ENCODE measurements at regions not wholly inside any gene's neighbourhood (a gene's known extent, or its start where the extent isn't known, plus 50 kb on each side); places are given as distances from the start of the nearest gene placed in this dataset.
"Not testable (repeated sequence)": the region's sequence is repeated elsewhere in the genome, so short reads cannot be mapped to it uniquely, and the experiment has no call there.

GRCh38 chr10:57336865-57337264 is 930.8 kb downstream of the IPMK start:
- no peak for DNase-seq

GRCh38 chr10:57336341-57336740 is 931.4 kb downstream of the IPMK start:
- DNase-seq: no peak

GRCh38 chr10:57334523-57334922 is 933.2 kb downstream of the IPMK start:
- no peak for DNase-seq

- DNase-seq: no peak
Observed at GRCh38 chr10:57333880-57334279, 933.8 kb downstream of the IPMK start.

GRCh38 chr10:57321400-57321854 is 946.3 kb downstream of the IPMK start:
- DNase-seq: not testable (repeated sequence)

GRCh38 chr10:57320416-57320815 is 947.3 kb downstream of the IPMK start:
- DNase-seq: no peak

- DNase-seq: no peak
Observed at GRCh38 chr10:57314046-57314445, 953.0 kb upstream of the ZWINT start.

GRCh38 chr10:57303566-57303965 is 942.5 kb upstream of the ZWINT start:
- no peak for DNase-seq

GRCh38 chr10:57300718-57301117 is 939.7 kb upstream of the ZWINT start:
- DNase-seq: no peak

GRCh38 chr10:57294698-57295097 is 933.6 kb upstream of the ZWINT start:
- no peak for DNase-seq

GRCh38 chr10:57288754-57289153 is 927.7 kb upstream of the ZWINT start:
- no peak for DNase-seq

- DNase-seq: no peak
Observed at GRCh38 chr10:57262892-57263291, 901.8 kb upstream of the ZWINT start.

- no peak for DNase-seq
Observed at GRCh38 chr10:57260175-57260574, 899.1 kb upstream of the ZWINT start.

- no peak for DNase-seq
Observed at GRCh38 chr10:57249615-57250281, 888.7 kb upstream of the ZWINT start.

GRCh38 chr10:57247271-57247670 is 886.2 kb upstream of the ZWINT start:
- DNase-seq: no peak

GRCh38 chr10:57225920-57226319 is 864.9 kb upstream of the ZWINT start:
- DNase-seq: no peak

GRCh38 chr10:57224811-57225210 is 863.8 kb upstream of the ZWINT start:
- DNase-seq: no peak

- DNase-seq: no peak
Observed at GRCh38 chr10:57222603-57223002, 861.5 kb upstream of the ZWINT start.

GRCh38 chr10:57222129-57222528 is 861.1 kb upstream of the ZWINT start:
- no peak for DNase-seq

- DNase-seq: no peak
Observed at GRCh38 chr10:57221674-57222073, 860.6 kb upstream of the ZWINT start.

- no peak for DNase-seq
Observed at GRCh38 chr10:57218382-57218781, 857.3 kb upstream of the ZWINT start.

GRCh38 chr10:57202356-57202755 is 841.3 kb upstream of the ZWINT start:
- no peak for DNase-seq

- DNase-seq: no peak
Observed at GRCh38 chr10:57188846-57189245, 827.8 kb upstream of the ZWINT start.

- no peak for DNase-seq
Observed at GRCh38 chr10:57186201-57186600, 825.1 kb upstream of the ZWINT start.
